NOMO-1 treated with DMSO at 0.1 percent for 48 hours (cell line): ENCODE measurements at regions not wholly inside any gene's neighbourhood (a gene's known extent, or its start where the extent isn't known, plus 50 kb on each side); places are given as distances from the start of the nearest gene placed in this dataset.
"Not testable (repeated sequence)": the region's sequence is repeated elsewhere in the genome, so short reads cannot be mapped to it uniquely, and the experiment has no call there.

ENCODE experiments used
- DNase-seq: peaks from one replicate; lab custom pipeline; 2025; ENCODE audit not compliant: unreplicated experiment; lab: John Stamatoyannopoulos, UW

- DNase-seq: no peak
Observed at GRCh38 chr1:230558324-230558723, 84.0 kb upstream of the COG2 start.

GRCh38 chr1:230556453-230556852 is 85.8 kb upstream of the COG2 start:
- DNase-seq: no peak

- DNase-seq: no peak
Observed at GRCh38 chr1:230555814-230556213, 86.5 kb upstream of the COG2 start.

- no peak for DNase-seq
Observed at GRCh38 chr1:230552880-230553279, 89.4 kb upstream of the COG2 start.

GRCh38 chr1:230550945-230551344 is 91.3 kb upstream of the COG2 start:
- DNase-seq: not testable (repeated sequence)

- no peak for DNase-seq
Observed at GRCh38 chr1:230550428-230550827, 91.9 kb upstream of the COG2 start.

GRCh38 chr1:230549625-230550024 is 92.7 kb upstream of the COG2 start:
- no peak for DNase-seq

GRCh38 chr1:230548997-230549396 is 93.3 kb upstream of the COG2 start:
- no peak for DNase-seq

GRCh38 chr1:230548357-230548756 is 93.9 kb upstream of the COG2 start:
- DNase-seq: no peak

- DNase-seq: no peak
Observed at GRCh38 chr1:230545181-230545580, 97.1 kb upstream of the COG2 start.

- DNase-seq: no peak
Observed at GRCh38 chr1:230544758-230545157, 97.5 kb upstream of the COG2 start.

- DNase-seq: no peak
Observed at GRCh38 chr1:230543085-230543484, 99.2 kb upstream of the COG2 start.

GRCh38 chr1:230542681-230543080 is 99.6 kb upstream of the COG2 start:
- DNase-seq: no peak

- no peak for DNase-seq
Observed at GRCh38 chr1:230542054-230542453, 100.2 kb upstream of the COG2 start.

GRCh38 chr1:230541306-230541705 is 101.0 kb upstream of the COG2 start:
- DNase-seq: no peak

GRCh38 chr1:230540421-230541155 is 101.7 kb upstream of the COG2 start:
- DNase-seq: no peak

GRCh38 chr1:230537456-230537855 is 104.8 kb upstream of the COG2 start:
- DNase-seq: no peak

- DNase-seq: no peak
Observed at GRCh38 chr1:230536641-230537155, 105.6 kb upstream of the COG2 start.

- no peak for DNase-seq
Observed at GRCh38 chr1:230534224-230534623, 108.1 kb upstream of the COG2 start.

GRCh38 chr1:230531103-230531502 is 105.0 kb upstream of the PGBD5 start:
- no peak for DNase-seq

GRCh38 chr1:230519246-230519645 is 93.1 kb upstream of the PGBD5 start:
- DNase-seq: no peak

GRCh38 chr1:230518511-230518910 is 92.4 kb upstream of the PGBD5 start:
- DNase-seq: no peak

- DNase-seq: no peak
Observed at GRCh38 chr1:230517786-230518185, 91.7 kb upstream of the PGBD5 start.
